Uterus (tissue), 3 donors: ENCODE measurements at regions not wholly inside any gene's neighbourhood (a gene's known extent, or its start where the extent isn't known, plus 50 kb on each side); places are given as distances from the start of the nearest gene placed in this dataset.

Experiments
- DNase-seq, 2 donors: peaks; one replicate each; pipeline ENCODE4 v3.0.0-alpha.2; 2019 to 2020
- H3K27ac ChIP-seq, 2 donors: fragments of 200-600 bp; sonication (generic); 1 replicate in 1 of 2; 2 replicates in 1 of 2; pipeline ENCODE4 v1.5.1; 2016 to 2018
- H3K27me3 ChIP-seq, 2 donors: fragments of 200-600 bp; sonication (generic); one replicate each; pipeline ENCODE4 v1.5.1; 2018 to 2019; ENCODE audit warnings: control low read depth in 1 of 2
- H3K36me3 ChIP-seq, 2 donors: fragments of 200-600 bp; sonication (generic); one replicate each; pipeline ENCODE4 v1.5.1; 2019; ENCODE audit warnings: control low read depth in 1 of 2
- H3K4me1 ChIP-seq, 2 donors: fragments of 200-600 bp; sonication (generic); one replicate each; pipeline ENCODE4 v1.5.1; 2018 to 2019; ENCODE audit warnings: control low read depth in 1 of 2
- H3K4me3 ChIP-seq, 2 donors: fragments of 200-600 bp; sonication (generic); 1 replicate in 1 of 2; 2 replicates in 1 of 2; pipeline ENCODE4 v1.5.1; 2018 to 2019; ENCODE audit warnings: mild to moderate bottlenecking in 1 of 2
- H3K9me3 ChIP-seq, 2 donors: fragments of 200-600 bp; sonication (generic); one replicate each; pipeline ENCODE4 v1.5.1; 2019; ENCODE audit warnings: control low read depth in 1 of 2
- CTCF ChIP-seq, 4 experiments: fragments of 200-600 bp in 2 of 4; fragments of 450-650 bp in 2 of 4; sonication (generic) in 2 of 4; IDR thresholded peaks; one replicate each; pipeline ENCODE4 v1.5.1; 2016 to 2019; ENCODE audit warnings: antibody characterized with exemption in 4 of 4, mild to moderate bottlenecking in 2 of 4, moderate library complexity in 1 of 4
- POLR2A ChIP-seq, 2 donors: fragments of 450-650 bp; IDR thresholded peaks; one replicate each; pipeline ENCODE4 v1.6.1; 2016; ENCODE audit warnings: antibody characterized with exemption in 2 of 2, mild to moderate bottlenecking in 1 of 2, moderate library complexity in 1 of 2
- intact Hi-C: fragments of 100-400 bp; cut with DNase I; formaldehyde crosslinking; loops from one replicate; pipeline ENCODE4 v1.15.1; 2023; ENCODE audit warnings: low total_unique reads
- donor health status: DM: yes; HTN: yes; CAD: no.

- intact Hi-C loops = no loop called here
- Histone ChIP-seq H3K4me1 (no peaks in the 10 kb centered on the region), H3K9me3 (no peaks in the 10 kb centered on the region), H3K4me3 (no peak overlapping the region), H3K27me3 (no peaks in the 10 kb centered on the region), H3K36me3 (no peaks in the 10 kb centered on the region), H3K27ac (no peak overlapping the region)
- no peak for TF ChIP-seq POLR2A (IDR thresholded peaks at IDR 0.05)
- TF ChIP-seq CTCF (IDR thresholded peaks at IDR 0.05) = no peak
- no peak for DNase-seq
Observed at GRCh38 chr11:88043149-88043548, 132.1 kb downstream of the RAB38 start.

- Histone ChIP-seq H3K4me3 (no peak overlapping the region), H3K4me1 (no peaks in the 10 kb centered on the region), H3K27ac (no peak overlapping the region), H3K36me3 (no peaks in the 10 kb centered on the region), H3K27me3 (no peaks in the 10 kb centered on the region), H3K9me3 (no peaks in the 10 kb centered on the region)
- TF ChIP-seq POLR2A (IDR thresholded peaks at IDR 0.05) = no peak
- no peak for TF ChIP-seq CTCF (IDR thresholded peaks at IDR 0.05)
- intact Hi-C loops = no loop called here
- DNase-seq = no peak
Observed at GRCh38 chr11:88042647-88043046, 132.6 kb downstream of the RAB38 start.

- no peaks in the 10 kb centered on the region for H3K27me3 ChIP-seq
- no peak overlapping the region for H3K4me3 ChIP-seq
- DNase-seq = no peak
- H3K9me3 ChIP-seq = no peaks in the 10 kb centered on the region
- no peaks in the 10 kb centered on the region for H3K36me3 ChIP-seq
- intact Hi-C loops = no loop called here
- no peaks in the 10 kb centered on the region for H3K4me1 ChIP-seq
- TF ChIP-seq POLR2A (IDR thresholded peaks at IDR 0.05) (no peak), CTCF (IDR thresholded peaks at IDR 0.05) (no peak)
- H3K27ac ChIP-seq = no peak overlapping the region
Observed at GRCh38 chr11:88042238-88042637, 133.0 kb downstream of the RAB38 start.

GRCh38 chr11:88041679-88042078 is 133.6 kb downstream of the RAB38 start:
- H3K36me3 ChIP-seq = no peaks in the 10 kb centered on the region
- no peaks in the 10 kb centered on the region for H3K4me1 ChIP-seq
- intact Hi-C loops = no loop called here
- TF ChIP-seq POLR2A (IDR thresholded peaks at IDR 0.05) = no peak
- H3K27ac ChIP-seq = no peak overlapping the region
- DNase-seq = no peak
- H3K27me3 ChIP-seq = no peaks in the 10 kb centered on the region
- no peak overlapping the region for H3K4me3 ChIP-seq
- no peaks in the 10 kb centered on the region for H3K9me3 ChIP-seq

- intact Hi-C loops = no loop called here
- Histone ChIP-seq H3K27ac (no peak overlapping the region), H3K9me3 (no peaks in the 10 kb centered on the region), H3K4me3 (no peak overlapping the region), H3K27me3 (no peaks in the 10 kb centered on the region), H3K4me1 (no peaks in the 10 kb centered on the region), H3K36me3 (no peaks in the 10 kb centered on the region)
- no peak for DNase-seq
- no peak for TF ChIP-seq CTCF (IDR thresholded peaks at IDR 0.05)
- TF ChIP-seq POLR2A (IDR thresholded peaks at IDR 0.05) = no peak
Observed at GRCh38 chr11:88040148-88040496, 135.1 kb downstream of the RAB38 start.

- Histone ChIP-seq H3K36me3 (no peaks in the 10 kb centered on the region), H3K4me1 (no peaks in the 10 kb centered on the region), H3K27ac (no peak overlapping the region), H3K9me3 (no peaks in the 10 kb centered on the region), H3K27me3 (no peaks in the 10 kb centered on the region), H3K4me3 (no peak overlapping the region)
- intact Hi-C loops = no loop called here
- TF ChIP-seq POLR2A (IDR thresholded peaks at IDR 0.05) (no peak), CTCF (IDR thresholded peaks at IDR 0.05) (no peak)
- DNase-seq = no peak
Observed at GRCh38 chr11:88039476-88040147, 135.6 kb downstream of the RAB38 start.
